Activated naive CD4-positive, alpha-beta T cell (primary cell): ENCODE measurements at regions not wholly inside any gene's neighbourhood (a gene's known extent, or its start where the extent isn't known, plus 50 kb on each side); places are given as distances from the start of the nearest gene placed in this dataset.

Source experiments
- DNase-seq, 4 experiments: peaks; one replicate each; lab custom pipeline; 2025; lab: John Stamatoyannopoulos, UW

DNA sequence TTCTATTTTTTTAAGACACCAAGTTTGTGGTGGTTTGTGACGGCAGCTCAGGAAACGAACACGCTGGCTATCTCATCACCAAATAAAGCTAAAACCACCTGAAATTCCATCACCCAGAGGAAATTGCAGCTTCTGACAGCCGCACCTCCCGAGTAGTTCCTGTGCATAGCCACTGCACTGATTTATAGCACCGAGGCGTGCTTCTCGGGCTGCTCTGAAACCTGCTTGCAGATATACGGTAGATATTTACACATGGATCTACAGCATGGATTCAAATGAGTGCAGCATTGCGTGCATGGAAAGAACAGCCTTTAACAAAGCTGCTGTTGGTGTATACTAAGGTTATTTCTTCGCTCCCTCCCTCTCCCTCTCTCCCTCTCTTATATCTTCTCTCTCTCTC is 153.8 kb downstream of the PHF2 start:
- no peak for DNase-seq
